ENCODE measurements at regions not wholly inside any gene's neighbourhood (a gene's known extent, or its start where the extent isn't known, plus 50 kb on each side); places are given as distances from the start of the nearest gene placed in this dataset.

DNA sequence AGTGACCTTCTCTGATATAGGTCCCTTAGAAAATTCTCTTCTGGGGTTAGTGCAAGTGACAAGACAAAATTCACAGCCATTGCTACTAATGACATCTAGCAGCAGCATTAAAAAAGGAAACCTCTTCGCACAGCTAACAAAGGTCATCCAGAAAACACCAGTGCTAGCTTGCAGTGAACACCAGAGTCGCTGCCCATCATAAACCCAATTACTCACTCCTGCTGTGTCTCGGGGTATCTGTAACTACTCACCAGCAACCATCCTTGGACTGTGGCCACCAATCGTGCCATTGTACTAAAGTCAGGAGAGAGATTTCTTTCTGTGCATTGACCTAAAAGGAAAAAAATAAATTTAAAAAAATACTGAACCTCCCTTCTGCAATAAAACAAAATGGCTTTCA lies 1494.7 kb upstream of the CDH8 start:
- no peak for DNase-seq (ENCODE audit: extremely low read depth in 1 of 11, low read depth in 9 of 11, low spot score in 4 of 11)

- no peak for DNase-seq (ENCODE audit: extremely low read depth in 1 of 11, low read depth in 9 of 11, low spot score in 4 of 11)
Measured at GRCh38 chr16:63530208-63530607, 1494.0 kb upstream of the CDH8 start.

DNA sequence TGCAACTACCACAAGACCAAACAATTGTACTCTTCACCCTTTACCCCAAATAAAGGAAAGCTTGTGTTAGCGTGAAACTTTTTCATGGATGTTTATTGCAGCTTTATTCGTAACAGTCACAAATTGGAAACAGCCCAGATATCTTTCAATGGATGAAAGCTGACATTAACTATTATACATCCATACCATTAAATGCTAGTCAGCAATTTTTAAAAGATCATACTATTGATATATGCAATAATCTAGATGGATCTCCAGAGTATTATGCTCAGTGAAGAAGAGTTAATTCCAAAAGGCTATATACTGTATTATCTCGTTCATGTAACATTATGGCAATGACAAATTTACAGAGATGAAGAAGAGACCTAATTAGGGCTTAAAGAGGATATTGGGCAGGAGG lies 1491.2 kb upstream of the CDH8 start:
- DNase-seq (ENCODE audit: extremely low read depth in 1 of 11, low read depth in 9 of 11, low spot score in 4 of 11): no peak

GRCh38 chr16:63516394-63516793 lies 1480.2 kb upstream of the CDH8 start:
- no peak for DNase-seq (ENCODE audit: extremely low read depth in 1 of 11, low read depth in 9 of 11, low spot score in 4 of 11)

- DNase-seq (ENCODE audit: extremely low read depth in 1 of 11, low read depth in 9 of 11, low spot score in 4 of 11): no peak
Measured at GRCh38 chr16:63512910-63513309, 1476.7 kb upstream of the CDH8 start.

DNA sequence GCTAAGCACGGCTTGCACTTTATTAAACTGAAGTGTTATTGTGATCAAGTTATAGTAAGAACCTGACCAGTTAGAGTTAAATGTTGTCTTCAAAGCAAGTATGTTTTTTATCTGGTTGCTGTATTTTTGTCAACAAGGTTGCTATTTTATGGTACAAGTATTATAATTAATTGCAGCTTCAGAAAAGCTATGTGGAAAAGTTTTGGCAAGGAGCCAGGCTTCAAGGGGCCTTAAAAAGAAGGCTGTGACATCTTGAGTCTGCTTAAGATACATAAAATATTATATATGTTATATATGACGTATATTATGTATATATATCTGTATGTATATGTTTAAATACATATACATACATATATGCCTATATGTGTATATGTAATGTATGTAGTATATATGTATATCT lies 1461.2 kb upstream of the CDH8 start:
- DNase-seq (ENCODE audit: extremely low read depth in 1 of 11, low read depth in 9 of 11, low spot score in 4 of 11): peak in 6 of 11 donors; percentile 2 to 24 (median 5)

DNA sequence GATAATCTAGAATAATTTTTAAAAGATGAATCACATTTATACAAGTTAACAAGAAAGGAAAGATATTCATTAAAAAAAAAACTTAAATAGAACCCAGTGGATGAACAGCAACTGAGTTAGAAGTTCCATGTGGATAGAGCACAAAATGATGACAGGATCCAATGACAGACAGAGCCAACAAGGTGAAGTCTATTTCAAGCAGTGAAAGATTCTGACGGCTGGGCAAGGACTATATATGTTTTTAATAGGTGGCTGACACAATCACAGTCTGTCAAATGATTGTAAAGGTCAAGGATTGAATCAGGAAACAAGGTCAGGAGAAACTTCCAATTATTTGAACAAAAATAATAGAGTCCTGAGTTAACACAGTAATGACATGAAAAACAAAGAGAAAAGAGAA lies 1460.0 kb upstream of the CDH8 start:
- DNase-seq (ENCODE audit: extremely low read depth in 1 of 11, low read depth in 9 of 11, low spot score in 4 of 11): no peak

DNA sequence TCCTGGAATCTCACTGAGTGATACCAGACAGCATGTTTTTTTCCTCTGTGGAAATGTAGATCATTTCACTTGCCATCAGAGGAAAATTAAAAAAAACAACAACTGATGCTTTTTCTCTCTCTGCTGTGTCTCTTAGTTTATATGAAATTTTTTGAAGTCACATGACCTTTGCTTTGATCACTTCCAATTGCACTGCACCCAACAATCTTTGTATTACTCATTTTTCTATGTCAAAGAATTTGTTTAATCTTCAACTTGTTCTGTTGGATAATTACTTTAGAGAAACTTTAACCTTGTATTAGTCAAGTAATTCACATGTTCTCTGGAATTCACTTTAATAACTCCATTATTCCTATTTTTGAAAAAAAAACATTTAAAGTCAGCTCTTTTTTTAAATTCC lies 1452.7 kb upstream of the CDH8 start:
- DNase-seq (ENCODE audit: extremely low read depth in 1 of 11, low read depth in 9 of 11, low spot score in 4 of 11): no peak

GRCh38 chr16:63481060-63481459 lies 1444.8 kb upstream of the CDH8 start:
- DNase-seq (ENCODE audit: extremely low read depth in 1 of 11, low read depth in 9 of 11, low spot score in 4 of 11): no peak

DNA sequence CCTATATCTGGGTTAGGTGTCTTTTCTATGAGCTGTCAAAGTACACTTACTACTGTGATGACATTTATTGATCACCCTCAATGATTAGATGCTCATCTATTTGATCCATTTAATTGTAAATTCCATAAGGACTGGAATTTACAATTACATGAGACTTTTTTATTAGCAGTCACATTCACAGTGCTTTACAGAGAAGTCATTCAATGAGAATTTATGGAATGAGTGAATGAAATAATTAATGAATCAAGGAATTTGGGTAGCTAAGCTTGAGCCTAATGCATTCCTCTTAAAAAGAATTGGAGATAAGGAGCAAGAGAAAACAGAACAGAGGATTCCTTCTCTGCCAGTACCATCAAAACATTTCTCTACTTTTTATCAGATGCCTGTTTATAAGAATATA lies 1437.5 kb upstream of the CDH8 start:
- DNase-seq (ENCODE audit: extremely low read depth in 1 of 11, low read depth in 9 of 11, low spot score in 4 of 11): no peak

GRCh38 chr16:63467513-63467912 lies 1431.3 kb upstream of the CDH8 start:
- no peak for DNase-seq (ENCODE audit: extremely low read depth in 1 of 11, low read depth in 9 of 11, low spot score in 4 of 11)

DNA sequence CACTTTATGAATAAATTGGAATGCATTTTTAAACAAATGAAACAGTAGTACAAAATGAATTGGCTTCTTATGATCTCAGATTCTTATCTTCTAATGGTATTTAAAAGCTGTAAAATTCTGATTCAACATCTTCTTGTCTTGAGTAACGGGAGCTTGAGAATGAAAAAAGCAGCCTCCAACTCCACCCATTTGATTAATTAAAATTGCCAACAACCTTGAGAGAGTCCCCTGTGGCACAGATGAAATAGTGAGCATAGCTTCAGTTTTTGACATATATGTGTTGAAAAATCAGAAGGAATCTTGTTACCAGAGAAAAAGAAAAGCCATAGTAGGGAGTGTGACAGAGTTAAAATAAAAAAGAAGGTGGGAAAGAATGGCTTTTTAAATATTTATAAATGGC lies 1426.1 kb upstream of the CDH8 start:
- DNase-seq (ENCODE audit: extremely low read depth in 1 of 11, low read depth in 9 of 11, low spot score in 4 of 11): no peak

DNA sequence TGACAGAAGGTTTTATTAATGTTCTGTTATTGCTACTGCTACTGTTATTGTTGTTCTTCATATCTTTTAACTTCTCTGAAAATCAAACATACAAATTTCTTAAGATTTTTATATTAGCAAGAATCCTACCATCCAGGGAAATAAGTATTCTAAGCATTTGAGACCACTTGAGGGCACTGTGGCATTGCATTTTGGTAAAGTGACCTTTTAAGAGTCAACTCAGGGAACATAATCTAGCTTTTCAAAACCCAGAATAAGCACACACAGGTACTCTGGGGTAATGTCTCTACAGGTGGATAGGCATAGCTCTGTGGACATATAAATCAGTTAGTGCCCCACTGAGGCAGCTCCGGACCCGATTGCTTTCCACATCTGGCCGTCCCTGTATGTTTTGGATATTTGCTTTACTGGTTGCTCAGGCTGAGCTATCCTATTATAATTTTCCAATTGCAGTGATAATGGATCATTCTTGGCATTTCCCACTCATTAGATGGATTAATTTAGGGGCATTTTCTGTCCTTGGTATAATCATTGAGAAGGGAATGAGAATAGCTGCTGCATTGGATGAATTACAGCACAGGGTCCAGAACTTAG lies 1425.1 kb upstream of the CDH8 start:
- peak; percentile 26 to 54 (median 40) for DNase-seq (ENCODE audit: extremely low read depth in 1 of 11, low read depth in 9 of 11, low spot score in 4 of 11)

- DNase-seq (ENCODE audit: extremely low read depth in 1 of 11, low read depth in 9 of 11, low spot score in 4 of 11): no peak
Measured at GRCh38 chr16:63458846-63459245, 1422.6 kb upstream of the CDH8 start.

DNA sequence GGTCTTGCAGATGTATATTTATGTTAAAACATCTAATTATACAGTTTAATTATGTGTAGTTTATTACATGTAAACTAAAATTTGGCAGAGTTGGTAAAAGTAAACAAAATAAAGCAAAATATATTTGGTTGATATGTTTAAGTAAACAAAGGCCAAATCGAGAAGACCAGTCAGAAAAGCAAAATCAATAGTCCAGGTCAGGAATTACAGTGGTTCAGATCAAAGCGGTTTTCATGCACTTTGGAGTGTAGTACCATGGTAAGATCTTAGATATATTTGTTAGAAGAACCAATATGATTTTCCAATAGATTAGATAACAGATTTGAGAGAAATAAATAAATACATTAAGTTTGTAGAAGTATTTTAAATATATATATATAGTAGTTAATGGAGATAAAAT lies 1421.6 kb upstream of the CDH8 start:
- no peak for DNase-seq (ENCODE audit: extremely low read depth in 1 of 11, low read depth in 9 of 11, low spot score in 4 of 11)

- DNase-seq (ENCODE audit: extremely low read depth in 1 of 11, low read depth in 9 of 11, low spot score in 4 of 11): no peak
Measured at GRCh38 chr16:63453261-63453660, 1417.0 kb upstream of the CDH8 start.

DNA sequence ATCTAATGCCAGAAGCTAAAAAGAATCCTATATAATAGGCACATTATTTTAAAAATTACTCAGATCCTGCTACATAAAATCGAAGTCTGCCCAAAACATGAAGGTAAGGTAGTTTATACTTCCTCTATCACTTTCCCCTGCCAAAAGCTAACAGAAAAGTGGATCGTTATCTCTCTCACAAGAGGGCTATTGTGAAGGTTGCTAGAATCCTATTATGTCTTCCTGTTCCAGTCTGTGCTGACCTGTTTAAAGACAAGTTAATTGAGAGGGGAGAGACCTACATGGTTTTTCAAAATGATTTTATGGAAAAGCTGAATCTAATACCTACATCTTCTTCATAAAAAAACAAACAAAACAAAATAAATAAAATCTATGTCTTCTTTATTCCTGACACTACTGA lies 1410.9 kb upstream of the CDH8 start:
- DNase-seq (ENCODE audit: extremely low read depth in 1 of 11, low read depth in 9 of 11, low spot score in 4 of 11): no peak

DNA sequence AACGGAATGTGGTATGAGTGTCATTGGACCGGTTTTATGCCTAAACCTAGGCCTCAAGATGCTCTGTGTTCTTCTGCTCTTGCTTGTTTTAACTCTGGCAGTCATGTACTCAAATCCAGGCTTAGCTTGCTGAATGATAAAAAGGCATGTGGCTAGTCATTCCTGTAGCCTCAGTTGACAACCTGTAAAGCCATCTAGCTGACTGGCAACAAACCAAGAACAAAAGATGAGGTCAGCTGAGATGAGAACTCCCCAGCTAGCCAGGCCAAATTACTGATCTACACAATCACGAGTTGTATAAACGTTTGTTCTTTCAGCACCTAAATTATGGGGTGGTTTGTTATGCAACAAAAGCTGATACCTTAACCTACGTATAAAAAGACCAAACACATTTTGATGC lies 1406.0 kb upstream of the CDH8 start:
- DNase-seq (ENCODE audit: extremely low read depth in 1 of 11, low read depth in 9 of 11, low spot score in 4 of 11): no peak

DNA sequence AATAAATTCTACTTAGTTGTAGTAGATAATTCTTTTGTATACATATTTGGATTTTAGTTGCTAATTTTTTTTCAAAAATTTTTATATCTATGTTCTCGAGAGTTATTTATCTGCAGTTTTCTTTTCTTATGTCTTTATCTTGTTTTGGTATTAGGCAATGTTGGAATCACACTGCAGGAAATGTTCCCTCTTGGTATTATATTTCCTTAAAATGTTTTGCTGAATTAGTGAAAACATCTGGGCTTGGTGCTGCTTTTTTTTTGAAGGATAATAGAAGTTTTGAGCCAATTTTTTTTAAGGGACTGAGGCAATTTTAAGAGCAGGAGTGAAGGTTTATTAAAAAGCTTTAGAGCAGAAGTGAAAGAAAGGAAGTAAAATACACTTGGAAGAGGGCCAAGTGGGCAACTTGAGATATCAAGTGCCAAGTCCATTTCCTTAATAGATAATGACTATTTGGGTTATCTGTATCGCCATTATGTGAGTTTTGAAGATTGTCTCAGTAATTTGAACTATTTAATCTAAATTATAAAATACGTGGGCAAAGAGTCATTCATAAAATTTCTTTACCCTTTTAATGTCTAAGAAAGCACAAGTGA lies 1390.1 kb upstream of the CDH8 start:
- no peak for DNase-seq (ENCODE audit: extremely low read depth in 1 of 11, low read depth in 9 of 11, low spot score in 4 of 11)

DNA sequence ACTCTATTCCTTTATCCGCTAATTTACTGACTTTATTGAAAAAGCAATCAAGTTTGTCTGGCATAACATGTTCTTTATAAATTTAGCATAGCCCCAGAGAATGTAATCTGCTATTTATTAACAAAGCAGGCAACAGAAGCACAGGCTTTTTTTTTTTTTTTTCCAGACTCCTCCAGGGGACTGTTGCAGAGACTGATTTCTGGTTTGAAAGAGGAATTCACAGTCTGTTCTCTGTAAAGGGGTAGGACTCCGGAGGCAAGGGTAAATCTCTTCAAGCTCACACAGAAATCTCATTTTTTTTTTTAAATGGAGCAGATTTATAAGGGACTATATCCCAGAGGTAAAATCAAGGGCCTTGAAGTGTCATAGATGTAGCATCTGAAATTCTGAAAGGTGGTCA lies 1386.5 kb upstream of the CDH8 start:
- DNase-seq (ENCODE audit: extremely low read depth in 1 of 11, low read depth in 9 of 11, low spot score in 4 of 11): no peak

GRCh38 chr16:63416712-63417111 lies 1380.5 kb upstream of the CDH8 start:
- no peak for DNase-seq (ENCODE audit: extremely low read depth in 1 of 11, low read depth in 9 of 11, low spot score in 4 of 11)
